Esophagus muscularis mucosa (tissue), 3 donors: ENCODE measurements at regions not wholly inside any gene's neighbourhood (a gene's known extent, or its start where the extent isn't known, plus 50 kb on each side); places are given as distances from the start of the nearest gene placed in this dataset.

Source experiments
- CTCF ChIP-seq, 3 experiments: fragments of 200-600 bp in 2 of 3; fragments of 450-650 bp in 1 of 3; sonication (generic) in 2 of 3; IDR thresholded peaks; one replicate each; pipeline ENCODE4 v1.5.1; 2017 to 2019; ENCODE audit warnings: antibody characterized with exemption in 3 of 3, mild to moderate bottlenecking in 2 of 3, moderate library complexity in 1 of 3
- EP300 ChIP-seq: sonication (generic); formaldehyde crosslinking; IDR thresholded peaks from one replicate; pipeline ENCODE4 v1.6.1; 2017; ENCODE audit warnings: antibody characterized with exemption

DNA sequence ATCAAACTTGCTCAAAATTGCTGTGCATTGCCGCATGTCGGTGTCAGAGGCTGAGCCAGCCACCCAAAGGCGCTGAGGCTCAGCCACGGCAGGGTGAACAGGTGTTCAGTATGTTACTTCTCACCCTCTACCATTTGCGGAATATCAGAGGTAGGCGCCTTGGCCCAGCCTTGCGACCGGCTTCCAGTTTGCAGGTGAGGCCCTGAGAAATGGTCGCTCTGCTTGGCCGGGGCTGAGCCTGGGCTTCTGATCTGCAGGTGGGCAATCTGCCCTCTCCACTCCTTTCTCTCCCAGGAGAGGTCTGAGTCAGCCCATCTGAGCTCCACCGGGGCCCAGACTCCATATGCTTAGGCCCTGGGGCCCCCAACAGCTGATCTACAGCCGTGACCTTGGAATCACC, 71.0 kb downstream of the RPS6KA4 start:
- TF ChIP-seq CTCF (IDR thresholded peaks at IDR 0.05) (no peak), EP300 (no peak)
